Glomerular endothelial cell (primary cell): ENCODE measurements at regions not wholly inside any gene's neighbourhood (a gene's known extent, or its start where the extent isn't known, plus 50 kb on each side); places are given as distances from the start of the nearest gene placed in this dataset.
"Not testable (repeated sequence)": the region's sequence is repeated elsewhere in the genome, so short reads cannot be mapped to it uniquely, and the experiment has no call there.

Experiments
- DNase-seq: peaks from one replicate; pipeline ENCODE4 v3.0.0-alpha.2; 2011; ENCODE audit warnings: low read depth, low spot score; ENCODE audit errors: extremely low read depth

DNA sequence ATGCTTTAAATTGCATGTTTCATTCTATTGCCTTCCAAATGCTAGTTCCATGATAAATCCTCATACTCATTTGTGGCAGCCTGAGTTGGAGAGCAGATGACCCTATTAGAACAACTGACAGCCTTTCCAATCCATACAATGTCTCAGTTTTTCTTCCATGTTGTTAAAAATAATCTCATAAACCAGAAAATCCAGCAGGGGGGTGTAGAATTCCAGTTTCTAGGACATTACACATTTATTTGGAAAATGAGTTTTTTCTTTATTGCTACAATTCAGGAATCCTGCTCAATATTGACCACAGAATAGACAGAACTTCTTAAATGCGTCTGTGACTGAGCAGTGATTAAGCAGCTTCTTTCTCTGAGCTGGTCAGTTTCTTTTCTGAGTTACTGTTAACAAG, 174.2 kb upstream of the ATP10A start:
- DNase-seq, result no peak

- DNase-seq, result no peak
These were observed 170.4 kb upstream of the ATP10A start for GRCh38 chr15:26033493-26033892.

- DNase-seq, result no peak
These were observed 169.2 kb upstream of the ATP10A start for GRCh38 chr15:26032162-26032846.

GRCh38 chr15:26029586-26029985, 166.5 kb upstream of the ATP10A start:
- DNase-seq, result not testable (repeated sequence)

DNA sequence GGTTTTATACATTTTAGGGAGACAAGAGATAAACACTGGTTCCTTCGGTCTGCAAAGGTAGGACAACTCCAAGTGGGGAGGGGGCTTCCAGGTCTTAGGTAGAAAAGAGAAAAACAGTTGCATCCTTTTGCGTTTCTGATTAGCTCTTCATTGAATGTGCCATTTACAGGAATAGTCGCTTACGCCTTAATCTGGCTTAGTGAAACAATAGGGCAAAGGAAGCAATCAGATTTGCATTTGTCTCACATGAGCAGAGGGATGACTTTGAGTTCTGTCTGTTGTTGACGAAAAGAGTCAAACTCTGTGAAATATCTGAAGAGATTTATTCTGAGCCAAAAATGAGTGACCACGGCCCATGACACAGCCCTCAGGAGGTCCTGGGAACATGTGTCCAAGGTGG, 166.0 kb upstream of the ATP10A start:
- DNase-seq, result no peak

DNA sequence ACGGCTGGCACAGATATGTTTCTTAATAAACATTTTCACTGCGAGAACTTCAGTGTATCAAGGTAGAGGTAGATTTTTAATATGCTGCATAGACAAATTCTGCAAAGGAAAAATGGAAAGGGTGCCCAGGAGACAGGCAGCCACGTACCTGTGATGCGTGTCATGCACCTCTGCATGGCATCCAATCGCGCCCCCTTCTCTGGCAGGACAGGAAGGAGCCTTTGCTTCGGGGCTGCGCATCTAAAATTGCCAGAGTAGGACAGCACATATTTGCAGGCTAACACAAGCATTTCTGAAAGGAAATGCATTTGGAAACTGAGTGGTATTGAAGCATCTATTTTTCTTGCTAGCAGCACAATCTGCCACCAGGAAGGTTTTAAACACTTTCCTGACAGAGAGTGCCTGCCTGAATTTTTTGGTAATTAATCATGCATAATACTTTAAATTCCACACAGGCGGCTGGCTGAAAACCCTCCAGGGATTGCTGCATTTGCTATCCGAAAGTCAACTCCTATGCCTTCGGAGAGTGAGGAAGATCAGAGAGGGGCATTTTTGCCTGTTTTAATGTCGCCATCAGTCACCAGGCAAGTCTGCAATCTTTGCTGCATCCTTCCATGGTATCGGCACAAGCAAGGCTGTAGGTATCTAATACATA, 165.1 kb upstream of the ATP10A start:
- no peak for DNase-seq

DNA sequence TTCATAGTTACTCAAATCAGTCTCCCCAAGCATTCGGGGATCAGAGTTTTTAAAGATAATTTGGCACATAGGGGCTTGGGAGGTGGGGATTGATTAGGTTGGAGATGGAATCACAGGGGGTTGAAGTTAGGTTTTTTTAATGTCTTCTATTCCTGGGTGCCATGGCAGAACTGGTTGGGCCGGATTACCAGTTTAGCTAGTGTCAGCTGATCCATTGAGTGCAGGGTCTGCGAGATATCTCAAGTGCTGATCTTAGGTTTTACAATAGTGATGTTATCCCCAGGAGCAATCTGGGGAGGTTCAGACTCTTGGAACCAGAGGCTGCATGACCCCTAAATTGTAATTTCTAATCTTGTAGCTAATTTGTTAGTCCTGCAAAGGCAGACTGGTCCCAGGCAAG, 163.5 kb upstream of the ATP10A start:
- not testable (repeated sequence) for DNase-seq

- no peak for DNase-seq
These were observed 161.1 kb upstream of the ATP10A start for GRCh38 chr15:26024241-26024640.

DNA sequence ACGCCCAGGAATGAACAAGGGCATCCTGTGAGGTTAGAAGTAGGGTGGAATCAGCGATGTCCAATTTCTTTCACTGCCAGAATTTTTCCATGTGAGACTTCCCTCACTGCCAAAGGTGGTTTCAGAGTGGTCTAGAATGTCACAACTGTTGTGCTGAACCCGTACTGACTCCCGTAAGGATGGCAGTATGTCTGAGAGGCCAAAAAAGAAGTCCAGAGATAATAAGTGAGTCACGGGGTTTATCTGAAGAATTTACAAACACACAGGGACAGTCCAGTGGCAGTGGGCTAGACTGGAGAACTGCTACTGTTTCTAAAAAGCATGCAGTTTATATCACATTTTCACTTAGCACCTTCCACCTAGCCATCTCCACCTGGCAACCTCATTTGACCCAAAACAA, 160.6 kb upstream of the ATP10A start:
- no peak for DNase-seq

- DNase-seq, result no peak
These were observed 160.1 kb upstream of the ATP10A start for GRCh38 chr15:26023231-26023630.

- DNase-seq, result no peak
These were observed 157.7 kb upstream of the ATP10A start for GRCh38 chr15:26020871-26021270.

GRCh38 chr15:26017665-26018064, 154.5 kb upstream of the ATP10A start:
- DNase-seq, result no peak

DNA sequence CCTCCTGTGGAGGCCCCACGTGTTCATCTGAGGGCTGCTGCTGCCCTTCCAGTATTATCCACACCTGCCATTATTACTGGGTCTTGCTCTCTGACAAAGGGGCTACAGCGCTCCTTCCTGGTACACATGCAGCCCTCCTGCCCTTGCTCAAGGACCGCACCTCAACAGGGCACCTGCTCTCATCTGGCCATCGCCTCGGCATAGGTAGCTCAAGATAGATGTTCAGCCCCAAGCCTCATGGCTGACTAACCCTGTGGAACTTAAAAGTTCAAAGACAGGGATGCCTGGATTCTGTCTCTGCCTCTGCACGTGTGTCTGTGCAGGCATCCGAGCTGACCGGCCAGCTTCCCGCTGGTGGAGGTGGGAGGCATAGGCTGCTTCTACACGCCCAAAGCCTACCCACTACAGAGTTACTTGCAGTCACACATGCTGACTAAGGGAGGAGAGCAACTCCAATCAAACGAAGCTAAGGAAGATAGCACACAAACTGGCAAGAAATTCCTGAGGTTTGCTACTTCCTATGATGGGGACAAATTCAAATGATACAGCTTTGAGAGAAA, 152.5 kb upstream of the ATP10A start:
- DNase-seq, result no peak

DNA sequence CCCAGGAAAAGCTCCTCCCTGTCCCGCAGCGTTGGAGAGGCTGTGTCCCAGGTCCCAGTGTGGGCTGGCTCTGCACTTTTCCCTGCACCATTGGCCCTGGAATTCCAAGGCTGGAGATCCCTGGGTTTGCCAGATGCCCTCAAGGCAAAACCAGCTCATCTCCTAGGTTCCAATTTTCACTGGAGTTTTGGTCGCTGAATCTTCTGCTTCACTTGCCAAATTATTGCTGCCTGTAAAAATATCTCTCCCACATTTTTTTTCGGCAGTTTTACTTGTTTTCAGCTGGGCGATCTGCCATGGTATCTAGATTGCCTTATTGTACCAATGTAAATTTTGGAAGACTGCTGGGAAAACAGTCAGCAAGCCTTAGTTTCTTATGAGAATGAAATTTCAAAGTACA, 150.9 kb upstream of the ATP10A start:
- DNase-seq, result no peak

GRCh38 chr15:26011916-26012315, 148.8 kb upstream of the ATP10A start:
- no peak for DNase-seq

DNA sequence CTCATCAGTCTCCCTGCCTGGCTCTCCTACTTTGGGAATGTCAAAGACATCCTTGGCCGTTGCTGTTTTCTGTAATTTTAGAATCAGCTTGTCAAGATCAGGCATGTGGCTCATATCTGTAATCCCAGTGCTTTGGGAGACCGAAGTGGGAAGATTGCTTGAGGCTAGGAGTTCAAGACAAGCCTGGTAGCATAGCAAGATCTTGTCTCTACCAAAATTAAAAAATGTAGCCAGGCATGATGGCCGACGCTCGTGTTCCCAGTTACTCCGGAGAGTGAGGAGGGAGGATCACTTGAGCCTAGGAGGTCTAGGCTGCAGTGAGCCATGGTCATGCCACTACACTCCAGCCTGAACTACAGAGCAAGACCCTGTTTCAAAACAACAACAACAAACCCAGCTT, 144.0 kb upstream of the ATP10A start:
- DNase-seq, result no peak

GRCh38 chr15:26001201-26001600, 138.1 kb upstream of the ATP10A start:
- no peak for DNase-seq

DNA sequence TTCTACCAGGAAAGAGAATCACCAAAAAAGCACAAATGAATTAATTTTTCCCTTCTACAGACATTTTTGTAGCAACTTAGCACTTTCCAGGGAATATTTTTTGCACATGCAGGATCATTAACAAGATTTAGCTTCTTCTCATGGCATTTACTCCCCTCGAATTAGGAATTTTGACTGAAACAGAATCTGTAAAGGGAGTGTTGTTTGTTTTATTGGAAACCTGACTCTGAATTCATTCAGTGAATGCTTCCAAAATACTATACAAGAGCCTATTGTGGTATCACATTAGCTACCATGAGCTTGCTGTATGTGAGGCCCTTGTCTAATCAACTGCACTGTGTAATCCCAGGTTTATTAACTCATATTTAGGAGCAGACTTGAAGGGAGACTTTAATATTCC, 130.4 kb upstream of the ATP10A start:
- no peak for DNase-seq

- no peak for DNase-seq
These were observed 127.1 kb upstream of the ATP10A start for GRCh38 chr15:25990220-25990619.

GRCh38 chr15:25989327-25989726, 126.2 kb upstream of the ATP10A start:
- DNase-seq, result no peak

DNA sequence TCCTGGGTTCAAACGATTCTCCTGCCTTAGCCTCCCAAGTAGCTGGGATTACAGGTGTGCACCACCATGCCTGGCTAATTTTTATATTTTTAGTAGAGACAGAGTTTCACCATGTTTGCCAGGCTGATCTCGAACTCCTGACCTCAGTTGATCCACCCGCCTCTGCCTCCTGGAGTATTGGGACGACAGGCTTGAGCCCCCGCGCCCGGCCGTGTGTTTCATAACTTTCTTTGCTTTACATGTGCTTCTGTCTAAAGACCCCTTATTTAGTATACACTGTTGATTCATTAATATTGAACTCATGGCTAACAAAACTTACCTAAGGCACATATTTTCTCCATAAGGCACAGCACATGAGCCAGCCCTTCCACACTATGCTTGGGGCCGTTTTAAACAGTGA, 125.6 kb upstream of the ATP10A start:
- not testable (repeated sequence) for DNase-seq

- no peak for DNase-seq
These were observed 124.5 kb upstream of the ATP10A start for GRCh38 chr15:25987638-25988037.
